DND-41 (cell line): ENCODE measurements at regions not wholly inside any gene's neighbourhood (a gene's known extent, or its start where the extent isn't known, plus 50 kb on each side); places are given as distances from the start of the nearest gene placed in this dataset.

Experiments used
- EZH2 ChIP-seq: IDR thresholded peaks from 3 replicates; pipeline ENCODE4 v1.6.1; 2012; ENCODE audit warnings: borderline replicate concordance, low read depth, mild to moderate bottlenecking, moderate library complexity, low read length, inconsistent platforms; ENCODE audit not compliant: severe bottlenecking
- TF ChIP-seq, protein P1 (sequence below): IDR thresholded peaks from 2 replicates; pipeline ENCODE4 v1.5.1; 2012; ENCODE audit warnings: borderline replicate concordance, low read length, moderate library complexity, mild to moderate bottlenecking; ENCODE audit not compliant: poor library complexity, severe bottlenecking; ENCODE audit errors: extremely low read depth

DNA sequence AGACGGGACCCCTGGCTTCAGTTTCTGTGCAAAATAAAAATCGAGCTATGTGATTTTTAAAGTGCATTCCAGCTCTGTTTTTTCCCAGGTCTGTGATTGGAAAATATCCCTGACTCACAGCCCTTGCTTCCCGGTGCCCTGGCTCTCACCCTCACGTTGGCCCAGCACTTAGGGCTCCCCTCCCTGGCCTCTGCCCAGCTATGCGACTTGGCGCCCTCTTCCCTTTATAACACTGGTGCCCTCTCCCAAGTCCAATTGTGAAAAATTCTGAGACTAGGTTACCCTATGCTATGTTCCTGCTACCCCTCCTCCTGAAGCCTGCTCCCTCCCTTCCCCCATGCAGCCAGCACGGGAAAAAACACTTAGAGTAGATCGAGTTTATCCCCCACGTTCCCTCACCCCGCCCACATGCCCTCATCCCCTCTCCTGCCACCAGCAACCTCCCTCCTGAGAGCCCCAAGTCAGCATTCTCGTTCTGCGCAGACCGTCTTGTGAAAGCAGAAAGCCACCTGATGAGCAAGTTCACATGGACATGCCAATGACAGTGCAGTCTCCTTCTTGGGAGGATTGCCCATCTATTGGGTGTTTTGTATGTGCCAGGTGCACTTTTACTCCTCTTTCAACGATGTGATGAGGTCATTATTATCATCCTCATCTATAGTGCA is 228.8 kb downstream of the VAPA start:
- TF ChIP-seq, protein P1, sequence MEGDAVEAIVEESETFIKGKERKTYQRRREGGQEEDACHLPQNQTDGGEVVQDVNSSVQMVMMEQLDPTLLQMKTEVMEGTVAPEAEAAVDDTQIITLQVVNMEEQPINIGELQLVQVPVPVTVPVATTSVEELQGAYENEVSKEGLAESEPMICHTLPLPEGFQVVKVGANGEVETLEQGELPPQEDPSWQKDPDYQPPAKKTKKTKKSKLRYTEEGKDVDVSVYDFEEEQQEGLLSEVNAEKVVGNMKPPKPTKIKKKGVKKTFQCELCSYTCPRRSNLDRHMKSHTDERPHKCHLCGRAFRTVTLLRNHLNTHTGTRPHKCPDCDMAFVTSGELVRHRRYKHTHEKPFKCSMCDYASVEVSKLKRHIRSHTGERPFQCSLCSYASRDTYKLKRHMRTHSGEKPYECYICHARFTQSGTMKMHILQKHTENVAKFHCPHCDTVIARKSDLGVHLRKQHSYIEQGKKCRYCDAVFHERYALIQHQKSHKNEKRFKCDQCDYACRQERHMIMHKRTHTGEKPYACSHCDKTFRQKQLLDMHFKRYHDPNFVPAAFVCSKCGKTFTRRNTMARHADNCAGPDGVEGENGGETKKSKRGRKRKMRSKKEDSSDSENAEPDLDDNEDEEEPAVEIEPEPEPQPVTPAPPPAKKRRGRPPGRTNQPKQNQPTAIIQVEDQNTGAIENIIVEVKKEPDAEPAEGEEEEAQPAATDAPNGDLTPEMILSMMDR = no peak
- no peak for TF ChIP-seq EZH2
